Calu3 (cell line): ENCODE measurements at regions not wholly inside any gene's neighbourhood (a gene's known extent, or its start where the extent isn't known, plus 50 kb on each side); places are given as distances from the start of the nearest gene placed in this dataset.

ENCODE experiments used
- BruUV-seq: library from RNA; stranded (reverse); fragments of 400-500 nt; replicated peaks from 2 replicates; lab custom pipeline; 2021; lab: Mats Ljungman, UMichigan
- CTCF ChIA-PET: fragments of 300-600 bp; sonication (Branson Sonifier 250); formaldehyde crosslinking; loops from one replicate; lab custom pipeline; 2022; ENCODE audit warnings: antibody characterized with exemption; lab: Charles Lee
- DNase-seq: peaks from one replicate; pipeline ENCODE4 v3.0.0; 2022
- H3K27ac Mint-ChIP-seq: one replicate; pipeline ENCODE4 v1.8.0; 2022; ENCODE audit warnings: mixed read lengths; ENCODE audit not compliant: unreplicated experiment
- H3K27me3 Mint-ChIP-seq: one replicate; pipeline ENCODE4 v1.8.0; 2022; ENCODE audit warnings: mixed read lengths; ENCODE audit not compliant: unreplicated experiment
- H3K36me3 Mint-ChIP-seq: one replicate; pipeline ENCODE4 v1.8.0; 2022; ENCODE audit warnings: mild to moderate bottlenecking, moderate library complexity, mixed read lengths; ENCODE audit not compliant: insufficient read depth, unreplicated experiment
- H3K4me1 Mint-ChIP-seq: one replicate; pipeline ENCODE4 v1.8.0; 2022; ENCODE audit warnings: mild to moderate bottlenecking, low read depth, mixed read lengths; ENCODE audit not compliant: unreplicated experiment
- H3K4me3 Mint-ChIP-seq: one replicate; pipeline ENCODE4 v1.8.0; 2022; ENCODE audit warnings: mild to moderate bottlenecking, low read depth, moderate library complexity, mixed read lengths; ENCODE audit not compliant: unreplicated experiment
- H3K9me3 Mint-ChIP-seq: one replicate; pipeline ENCODE4 v1.8.0; 2022; ENCODE audit warnings: low read depth, mixed read lengths; ENCODE audit not compliant: unreplicated experiment
- intact Hi-C: fragments of 100-400 bp; cut with micrococcal nuclease; formaldehyde crosslinking; loops from one replicate; pipeline ENCODE4 v1.10.0; 2022; ENCODE audit not compliant: unreplicated experiment
- TF ChIP-seq, protein P1 (sequence below): fragments of 200-600 bp; IDR thresholded peaks from one replicate; pipeline ENCODE4 v1.8.0; 2022; ENCODE audit warnings: antibody characterized with exemption; ENCODE audit not compliant: unreplicated experiment

DNA sequence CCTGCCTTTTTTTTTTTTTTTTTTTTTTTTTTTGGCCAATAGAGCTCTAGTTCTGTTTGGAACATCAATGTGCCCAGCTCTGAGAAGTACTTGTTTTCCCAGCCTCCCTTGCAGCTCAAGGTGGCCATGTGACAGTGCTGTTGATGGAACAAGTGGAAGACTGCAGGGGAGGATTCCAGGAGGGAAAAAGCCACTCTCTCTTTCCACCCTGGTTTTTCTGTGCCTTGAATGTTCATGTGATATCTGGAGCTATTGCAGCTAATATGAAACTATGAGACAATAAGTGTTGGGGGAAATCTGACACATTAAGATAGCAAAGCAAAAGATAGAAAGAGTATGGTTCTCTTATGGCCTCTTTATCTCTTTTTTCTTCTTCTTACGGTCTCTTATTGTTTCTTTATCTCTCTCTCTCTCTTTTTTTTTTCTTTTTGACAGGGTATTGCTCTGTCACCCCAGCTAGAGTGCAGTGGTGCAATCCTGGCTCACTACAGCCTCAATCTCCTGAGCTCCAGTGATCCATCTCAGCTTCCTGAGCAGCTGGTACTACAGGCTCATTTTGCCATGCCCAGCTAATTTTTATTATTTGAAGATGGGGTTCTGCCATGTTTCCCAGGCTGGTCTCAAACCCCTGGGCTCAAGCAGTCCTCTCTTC lies 192.0 kb upstream of the LNX1 start:
- Mint-ChIP-seq H3K36me3 (no peaks in the 10 kb centered on the region), H3K27me3 (no peaks in the 10 kb centered on the region), H3K27ac (no peak overlapping the region), H3K9me3 (no peaks in the 10 kb centered on the region), H3K4me1 (peaks cover 18% of the 10 kb centered on the region), H3K4me3 (no peak overlapping the region)
- TF ChIP-seq, protein P1, sequence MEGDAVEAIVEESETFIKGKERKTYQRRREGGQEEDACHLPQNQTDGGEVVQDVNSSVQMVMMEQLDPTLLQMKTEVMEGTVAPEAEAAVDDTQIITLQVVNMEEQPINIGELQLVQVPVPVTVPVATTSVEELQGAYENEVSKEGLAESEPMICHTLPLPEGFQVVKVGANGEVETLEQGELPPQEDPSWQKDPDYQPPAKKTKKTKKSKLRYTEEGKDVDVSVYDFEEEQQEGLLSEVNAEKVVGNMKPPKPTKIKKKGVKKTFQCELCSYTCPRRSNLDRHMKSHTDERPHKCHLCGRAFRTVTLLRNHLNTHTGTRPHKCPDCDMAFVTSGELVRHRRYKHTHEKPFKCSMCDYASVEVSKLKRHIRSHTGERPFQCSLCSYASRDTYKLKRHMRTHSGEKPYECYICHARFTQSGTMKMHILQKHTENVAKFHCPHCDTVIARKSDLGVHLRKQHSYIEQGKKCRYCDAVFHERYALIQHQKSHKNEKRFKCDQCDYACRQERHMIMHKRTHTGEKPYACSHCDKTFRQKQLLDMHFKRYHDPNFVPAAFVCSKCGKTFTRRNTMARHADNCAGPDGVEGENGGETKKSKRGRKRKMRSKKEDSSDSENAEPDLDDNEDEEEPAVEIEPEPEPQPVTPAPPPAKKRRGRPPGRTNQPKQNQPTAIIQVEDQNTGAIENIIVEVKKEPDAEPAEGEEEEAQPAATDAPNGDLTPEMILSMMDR: no peak
- CTCF ChIA-PET: interaction anchor here (0.6 kb wide), 1 partner anchor 527 kb away, joined by 3 read pairs; no protein-coding TSS in a partner anchor
- intact Hi-C loops: no loop called here
- no TSS peak for BruUV-seq
- no peak for DNase-seq

DNA sequence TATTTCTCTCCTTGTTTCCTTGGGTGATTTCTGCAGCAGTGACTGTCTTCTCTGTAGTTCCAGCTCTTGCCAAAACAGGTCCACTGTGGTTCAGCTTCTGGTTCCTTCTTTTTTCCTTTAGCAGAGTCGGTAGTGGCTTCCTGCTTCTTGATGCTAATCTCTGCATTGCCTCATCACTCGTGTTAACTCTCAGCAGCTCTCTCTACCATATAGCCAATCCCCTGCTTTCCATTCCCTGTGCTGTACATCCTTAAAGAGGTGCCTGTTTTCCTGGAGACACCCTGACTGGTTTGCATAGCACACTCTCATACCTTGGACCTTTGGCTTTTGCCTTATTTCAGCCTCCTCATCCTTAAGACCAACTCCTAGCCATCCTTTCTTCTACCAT lies 191.2 kb upstream of the LNX1 start:
- DNase-seq: no peak
- intact Hi-C loops: no loop called here
- no TSS peak for BruUV-seq

DNA sequence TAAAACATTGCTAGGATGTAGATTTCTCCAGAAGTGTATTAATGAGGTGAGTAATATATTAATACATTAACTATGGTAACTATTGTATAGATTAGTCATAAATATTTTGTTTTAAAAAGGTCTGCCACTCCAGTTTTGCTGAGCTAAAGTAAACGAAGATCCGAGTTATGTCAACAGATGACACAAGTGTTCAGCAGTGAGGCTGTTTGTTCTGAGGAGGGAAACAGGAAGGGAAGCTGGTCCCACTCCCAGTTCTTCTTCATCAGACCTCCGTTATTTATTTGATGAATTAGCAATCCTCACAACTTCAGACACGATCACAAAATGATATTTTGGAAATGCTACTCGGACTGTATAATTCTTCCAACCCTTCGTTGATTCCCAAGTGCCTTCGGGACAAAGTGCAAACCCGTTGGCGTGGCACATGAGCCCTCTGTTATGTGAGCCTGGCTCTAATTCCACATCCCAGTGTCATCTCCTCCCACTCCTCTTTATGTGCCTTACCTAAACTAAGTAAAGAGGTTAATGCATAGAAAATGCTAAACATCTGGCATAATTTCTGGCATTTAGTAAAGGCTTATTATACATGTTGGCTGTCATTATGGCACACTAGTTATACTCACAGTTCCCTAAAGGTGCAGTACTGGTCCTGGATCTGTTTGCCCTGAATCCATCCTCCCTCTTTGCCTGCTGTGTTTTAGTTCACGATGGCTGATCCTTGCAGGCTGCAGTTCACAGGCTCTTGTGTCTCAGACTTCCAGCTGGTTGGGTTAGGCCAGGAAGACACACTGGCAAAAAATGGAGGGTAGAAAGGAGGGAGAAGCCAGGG lies 190.6 kb upstream of the LNX1 start:
- TF ChIP-seq, protein P1: no peak
- H3K36me3 Mint-ChIP-seq: no peaks in the 10 kb centered on the region
- DNase-seq: no peak
- intact Hi-C loops: no loop called here
- CTCF ChIA-PET: no interaction called here
- H3K27ac Mint-ChIP-seq: no peak overlapping the region
- H3K27me3 Mint-ChIP-seq: no peaks in the 10 kb centered on the region
- peaks cover 18% of the 10 kb centered on the region for H3K4me1 Mint-ChIP-seq
- no peak overlapping the region for H3K4me3 Mint-ChIP-seq
- no peaks in the 10 kb centered on the region for H3K9me3 Mint-ChIP-seq
- BruUV-seq: no TSS peak

More for the DNA sequence above, 191.2 kb upstream of the LNX1 start:
- TF ChIP-seq, protein P1: no peak
- H3K27ac Mint-ChIP-seq: no peak overlapping the region
- no peaks in the 10 kb centered on the region for H3K36me3 Mint-ChIP-seq
- CTCF ChIA-PET: no interaction called here
- H3K4me3 Mint-ChIP-seq: no peak overlapping the region
- peaks cover 18% of the 10 kb centered on the region for H3K4me1 Mint-ChIP-seq
- H3K27me3 Mint-ChIP-seq: no peaks in the 10 kb centered on the region
- H3K9me3 Mint-ChIP-seq: no peaks in the 10 kb centered on the region

DNA sequence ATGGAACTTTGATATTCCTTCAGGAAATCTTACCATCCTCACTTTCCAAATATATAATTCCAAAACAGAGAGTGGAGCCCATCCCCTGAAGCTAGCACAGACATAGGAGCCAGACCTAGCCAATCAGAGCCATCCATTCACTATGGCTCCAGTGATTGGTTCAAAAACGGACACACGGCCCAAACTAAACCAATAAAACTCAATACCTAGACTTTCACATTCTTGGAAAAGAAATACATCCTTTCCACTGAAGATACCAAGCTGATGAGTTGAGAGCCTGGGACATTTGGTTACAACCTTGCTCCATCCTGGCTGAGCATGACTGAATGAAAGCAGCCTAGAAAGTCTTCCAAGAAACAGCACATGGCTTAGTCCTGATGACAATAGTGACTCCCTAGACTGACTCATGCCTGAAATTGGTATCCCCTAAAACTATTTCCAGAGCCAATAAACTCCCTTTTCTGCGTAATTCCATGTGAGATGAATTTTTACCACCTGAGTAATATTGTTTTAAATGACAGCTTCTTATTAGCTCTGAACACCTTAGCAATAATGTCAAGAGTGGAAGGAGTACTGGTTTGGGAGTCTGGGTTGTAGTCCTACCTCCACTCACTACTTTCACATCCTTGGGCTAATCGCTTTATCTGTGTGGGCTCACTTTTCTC lies 189.6 kb upstream of the LNX1 start:
- no TSS peak for BruUV-seq
- no peak for DNase-seq
- CTCF ChIA-PET: interaction anchor here (0.8 kb wide), 1 partner anchor 452 kb away, joined by 3 read pairs; no protein-coding TSS in a partner anchor
- no peak overlapping the region for H3K27ac Mint-ChIP-seq
- TF ChIP-seq, protein P1: no peak
- no peaks in the 10 kb centered on the region for H3K36me3 Mint-ChIP-seq
- H3K4me3 Mint-ChIP-seq: no peak overlapping the region
- intact Hi-C loops: no loop called here
- no peaks in the 10 kb centered on the region for H3K9me3 Mint-ChIP-seq
- no peaks in the 10 kb centered on the region for H3K27me3 Mint-ChIP-seq
- H3K4me1 Mint-ChIP-seq: peaks cover 18% of the 10 kb centered on the region
